PC-3 (cell line): ENCODE measurements at regions not wholly inside any gene's neighbourhood (a gene's known extent, or its start where the extent isn't known, plus 50 kb on each side); places are given as distances from the start of the nearest gene placed in this dataset.
"Not testable (repeated sequence)": the region's sequence is repeated elsewhere in the genome, so short reads cannot be mapped to it uniquely, and the experiment has no call there.

Experiments
- ATAC-seq: fragments of 200-7000 bp; cut with Tn5 transposase; 2 replicates; pipeline ENCODE4 v1.9.1; 2020; ENCODE audit warnings: mild to moderate bottlenecking, moderate library complexity
- BruUV-seq: library from RNA; stranded (reverse); fragments of 400-500 nt; replicated peaks from 2 replicates; lab custom pipeline; 2021; lab: Mats Ljungman, UMichigan
- CTCF ChIA-PET: fragments of 300-600 bp; sonication (Branson Sonifier 250); formaldehyde crosslinking; loops from one replicate; lab custom pipeline; 2022; ENCODE audit warnings: antibody characterized with exemption; lab: Charles Lee
- POLR2A ChIA-PET: fragments of 300-600 bp; sonication (Branson Sonifier 250); formaldehyde crosslinking; loops from one replicate; lab custom pipeline; 2022; ENCODE audit warnings: antibody characterized with exemption; ENCODE audit not compliant: unreplicated experiment; lab: Charles Lee
- DNase-seq: peaks from one replicate; pipeline ENCODE4 v3.0.0-alpha.2; 2015
- H2AFZ ChIP-seq: fragments of 300-600 bp; sonication (generic); 2 replicates; pipeline ENCODE4 v1.6.0; 2016; ENCODE audit warnings: antibody characterized with exemption, low read length
- H3F3A ChIP-seq: fragments of 300-600 bp; sonication (generic); one replicate; pipeline ENCODE4 v1.6.0; 2017; ENCODE audit warnings: antibody characterized with exemption, low read length, control low read depth, mild to moderate bottlenecking; ENCODE audit not compliant: unreplicated experiment
- H3K27ac ChIP-seq: fragments of 300-600 bp; sonication (generic); 2 replicates; pipeline ENCODE4 v1.5.1; 2016; ENCODE audit warnings: mild to moderate bottlenecking, low read length
- H3K27me3 ChIP-seq: fragments of 300-600 bp; sonication (generic); 2 replicates; pipeline ENCODE4 v1.6.1; 2016; ENCODE audit warnings: low read length, mixed read lengths
- H3K36me3 ChIP-seq: fragments of 300-600 bp; sonication (generic); 2 replicates; pipeline ENCODE4 v1.6.1; 2016; ENCODE audit warnings: low read depth, mixed run types, low read length, mixed read lengths
- H3K4me1 ChIP-seq: fragments of 300-600 bp; sonication (generic); 2 replicates; pipeline ENCODE4 v1.5.1; 2016; ENCODE audit warnings: low read length; ENCODE audit not compliant: insufficient read depth
- H3K4me2 ChIP-seq: fragments of 300-600 bp; sonication (generic); 2 replicates; pipeline ENCODE4 v1.6.0; 2016; ENCODE audit warnings: low read length
- H3K4me3 ChIP-seq: fragments of 300-600 bp; sonication (generic); 2 replicates; pipeline ENCODE4 v1.5.1; 2016; ENCODE audit warnings: mild to moderate bottlenecking, low read length, mixed read lengths
- H3K79me2 ChIP-seq: fragments of 300-600 bp; sonication (generic); 2 replicates; pipeline ENCODE4 v1.6.1; 2017; ENCODE audit warnings: low read length, mixed read lengths
- H3K9ac ChIP-seq: fragments of 300-600 bp; sonication (generic); 2 replicates; pipeline ENCODE4 v1.6.0; 2016; ENCODE audit warnings: mild to moderate bottlenecking, low read length
- H3K9me2 ChIP-seq: fragments of 300-600 bp; sonication (generic); replicated peaks from 2 replicates; pipeline ENCODE4 v1.6.1; 2016; ENCODE audit warnings: mixed run types, low read length, mixed read lengths
- H3K9me3 ChIP-seq: fragments of 300-600 bp; sonication (generic); 2 replicates; pipeline ENCODE4 v1.6.1; 2016; ENCODE audit warnings: low read length, mixed read lengths
- H4K20me1 ChIP-seq: fragments of 300-600 bp; sonication (generic); 2 replicates; pipeline ENCODE4 v1.6.1; 2016; ENCODE audit warnings: low read length, mixed read lengths
- CTCF ChIP-seq: fragments of 300-600 bp; sonication (generic); conservative IDR thresholded peaks from 2 replicates; pipeline ENCODE4 v1.5.1; 2017; ENCODE audit warnings: antibody characterized with exemption, low read depth, mild to moderate bottlenecking, low read length
- EZH2 ChIP-seq: fragments of 300-600 bp; sonication (generic); IDR thresholded peaks from one replicate; pipeline ENCODE4 v1.6.1; 2017; ENCODE audit warnings: antibody characterized with exemption, mild to moderate bottlenecking, low read length; ENCODE audit not compliant: unreplicated experiment
- EZH2phosphoT487 ChIP-seq: fragments of 300-600 bp; sonication (generic); IDR thresholded peaks from 2 replicates; pipeline ENCODE4 v1.6.1; 2018; ENCODE audit warnings: mild to moderate bottlenecking, antibody characterized with exemption, low read length, borderline replicate concordance
- intact Hi-C: fragments of 100-400 bp; cut with micrococcal nuclease; formaldehyde crosslinking; loops from 2 replicates; pipeline ENCODE4 v1.9.0; 2023

GRCh38 chr20:28562510-28562898, 2695.0 kb upstream of the DEFB115 start:
- no peak for TF ChIP-seq EZH2
- TF ChIP-seq CTCF = no peak
- TF ChIP-seq EZH2phosphoT487 = no peak
- Histone ChIP-seq H4K20me1 (no peaks in the 10 kb centered on the region), H3F3A (no peaks in the 10 kb centered on the region), H3K9me2 (no peaks in the 10 kb centered on the region), H3K9me3 (peaks cover 10% of the 10 kb centered on the region; the same call in 1 of the 2 replicates), H3K9ac (no peak overlapping the region), H3K79me2 (no peaks in the 10 kb centered on the region), H3K27ac (peak overlapping the region; percentile 17; the same call in 1 of the 2 replicates), H3K27me3 (no peaks in the 10 kb centered on the region), H3K4me2 (no peak overlapping the region), H3K4me1 (no peaks in the 10 kb centered on the region), H3K4me3 (no peak overlapping the region), H3K36me3 (no peaks in the 10 kb centered on the region), H2AFZ (no peak overlapping the region)
- DNase-seq (peak; percentile 52), ATAC-seq (no peak)
- CTCF ChIA-PET = no interaction called here
- intact Hi-C loops = no loop called here
- no TSS peak for BruUV-seq
- POLR2A ChIA-PET = no interaction called here

GRCh38 chr20:28562899-28563521, 2694.5 kb upstream of the DEFB115 start:
- DNase-seq = peak; percentile 46
- peak overlapping the region; percentile 17; the same call in 1 of the 2 replicates for H3K27ac ChIP-seq

GRCh38 chr20:28564024-28564423, 2693.4 kb upstream of the DEFB115 start:
- intact Hi-C loops, H3K9me2 ChIP-seq, DNase-seq, H3K9ac ChIP-seq, H3K27ac ChIP-seq, BruUV-seq, H3K36me3 ChIP-seq, H3K79me2 ChIP-seq, POLR2A ChIA-PET, ATAC-seq, H3K4me2 ChIP-seq, H3F3A ChIP-seq, H4K20me1 ChIP-seq, H3K4me3 ChIP-seq, H2AFZ ChIP-seq, H3K9me3 ChIP-seq, H3K27me3 ChIP-seq, H3K4me1 ChIP-seq: not testable (repeated sequence)
- CTCF ChIA-PET = interaction anchor here (0.6 kb wide), 1 partner anchor 894 kb away, joined by 4 read pairs; no protein-coding TSS in a partner anchor

More at GRCh38 chr20:28562899-28563521, 2694.5 kb upstream of the DEFB115 start:
- POLR2A ChIA-PET, H3K36me3 ChIP-seq, CTCF ChIA-PET, H3K4me2 ChIP-seq, ATAC-seq, H3K9ac ChIP-seq, H3K9me2 ChIP-seq, H4K20me1 ChIP-seq, H3K4me1 ChIP-seq, H3K27me3 ChIP-seq, H3K79me2 ChIP-seq, H3K9me3 ChIP-seq, H2AFZ ChIP-seq, BruUV-seq, H3K4me3 ChIP-seq, intact Hi-C loops, H3F3A ChIP-seq: not testable (repeated sequence)

- intact Hi-C loops, H3K9me2 ChIP-seq, H3K4me1 ChIP-seq, H3K27ac ChIP-seq, POLR2A ChIA-PET, H3K4me3 ChIP-seq, H3K79me2 ChIP-seq, ATAC-seq, H3K9ac ChIP-seq, H3K36me3 ChIP-seq, BruUV-seq, CTCF ChIA-PET, H4K20me1 ChIP-seq, H2AFZ ChIP-seq, H3F3A ChIP-seq, H3K4me2 ChIP-seq, H3K27me3 ChIP-seq, DNase-seq, H3K9me3 ChIP-seq: not testable (repeated sequence)
Measured at GRCh38 chr20:28564688-28565463, 2692.6 kb upstream of the DEFB115 start.
